Vagina (tissue), 2 donors: ENCODE measurements at regions not wholly inside any gene's neighbourhood (a gene's known extent, or its start where the extent isn't known, plus 50 kb on each side); places are given as distances from the start of the nearest gene placed in this dataset. TPM values are rescaled to one million over a fixed set of nuclear protein-coding genes. Genes with fewer than 3 reads are reported as not detected.

Experiments
- DNase-seq, 2 donors: peaks; one replicate each; pipeline ENCODE4 v3.0.0-alpha.2; 2017; ENCODE audit errors: extremely low spot score in 2 of 2
- H3K27ac ChIP-seq: fragments of 200-600 bp; sonication (generic); one replicate; pipeline ENCODE4 v1.5.1; 2019
- H3K27me3 ChIP-seq: fragments of 200-600 bp; sonication (generic); one replicate; pipeline ENCODE4 v1.5.1; 2019
- H3K36me3 ChIP-seq, 2 donors: fragments of 200-600 bp; sonication (generic); one replicate each; pipeline ENCODE4 v1.5.1; 2017 to 2019
- H3K4me1 ChIP-seq: fragments of 200-600 bp; sonication (generic); one replicate; pipeline ENCODE4 v1.5.1; 2019
- H3K4me3 ChIP-seq, 2 donors: fragments of 200-600 bp; sonication (generic); 1 replicate in 1 of 2; 2 replicates in 1 of 2; pipeline ENCODE4 v1.5.1; 2016 to 2019
- H3K9me3 ChIP-seq: fragments of 200-600 bp; sonication (generic); one replicate; pipeline ENCODE4 v1.5.1; 2019
- CTCF ChIP-seq, 3 experiments: fragments of 450-650 bp in 2 of 3; fragments of 200-600 bp in 1 of 3; sonication (generic) in 1 of 3; IDR thresholded peaks; one replicate each; pipeline ENCODE4 v1.5.1; 2017 to 2019; ENCODE audit warnings: antibody characterized with exemption in 3 of 3, mild to moderate bottlenecking in 2 of 3, moderate library complexity in 2 of 3
- POLR2A ChIP-seq, 2 donors: fragments of 450-650 bp; IDR thresholded peaks; one replicate each; pipeline ENCODE4 v1.6.1; 2017; ENCODE audit warnings: antibody characterized with exemption in 2 of 2, mild to moderate bottlenecking in 2 of 2, moderate library complexity in 2 of 2
- POLR2AphosphoS5 ChIP-seq, 2 donors: sonication (generic); formaldehyde crosslinking; IDR thresholded peaks; one replicate each; pipeline ENCODE4 v1.9.0; 2017; ENCODE audit warnings: antibody characterized with exemption in 2 of 2, mild to moderate bottlenecking in 2 of 2, low read depth in 1 of 2; ENCODE audit not compliant: insufficient read depth in 1 of 2
- intact Hi-C: fragments of 100-400 bp; cut with DNase I; formaldehyde crosslinking; loops from one replicate; pipeline ENCODE4 v1.15.1; 2023
- small RNA-seq: library from RNA; depleted of rRNA; stranded (forward); fragments of <200 nt; gene quantifications from one replicate; pipeline ENCODE3, GENCODE V24; 2016

GRCh38 chr1:192958871-192959270 lies 100.3 kb downstream of the UCHL5 start:
- no peaks in the 10 kb centered on the region for H3K4me1 ChIP-seq
- H3K27ac ChIP-seq: no peak overlapping the region
- TF ChIP-seq CTCF (IDR thresholded peaks at IDR 0.05) (no peak), POLR2A (IDR thresholded peaks at IDR 0.05) (no peak), POLR2AphosphoS5 (IDR thresholded peaks at IDR 0.05; ENCODE audit: insufficient read depth in 1 of 2, low read depth in 1 of 2) (no peak)
- intact Hi-C loops: no loop called here
- H3K9me3 ChIP-seq: no peaks in the 10 kb centered on the region
- no peak overlapping the region for H3K4me3 ChIP-seq
- no peak for DNase-seq
- H3K36me3 ChIP-seq: no peaks in the 10 kb centered on the region
- H3K27me3 ChIP-seq: no peaks in the 10 kb centered on the region

- no peak for DNase-seq
- no peak overlapping the region for H3K27ac ChIP-seq
- H3K9me3 ChIP-seq: no peaks in the 10 kb centered on the region
- no peaks in the 10 kb centered on the region for H3K27me3 ChIP-seq
- H3K4me1 ChIP-seq: no peaks in the 10 kb centered on the region
- TF ChIP-seq POLR2AphosphoS5 (IDR thresholded peaks at IDR 0.05; ENCODE audit: insufficient read depth in 1 of 2, low read depth in 1 of 2) (no peak), CTCF (IDR thresholded peaks at IDR 0.05) (no peak), POLR2A (IDR thresholded peaks at IDR 0.05) (no peak)
- intact Hi-C loops: no loop called here
- no peak overlapping the region for H3K4me3 ChIP-seq
- H3K36me3 ChIP-seq: no peaks in the 10 kb centered on the region
Observed at GRCh38 chr1:192959657-192960186, 99.4 kb downstream of the UCHL5 start.

Small RNA genes lying in the stretch of these regions (small RNA-seq; reads per million reads assigned to genes)
- gene RN7SKP126: not detected
